LNCaP clone FGC (cell line): ENCODE measurements at regions not wholly inside any gene's neighbourhood (a gene's known extent, or its start where the extent isn't known, plus 50 kb on each side); places are given as distances from the start of the nearest gene placed in this dataset.

Source experiments
- DNase-seq: peaks from one replicate; pipeline ENCODE4 v3.0.0-alpha.2; 2011; ENCODE audit warnings: low read depth
- H3K4me3 ChIP-seq: 2 replicates; pipeline ENCODE4 v1.5.1; 2011; ENCODE audit warnings: mild to moderate bottlenecking, low read depth, low read length, control low read depth
- CTCF ChIP-seq: IDR thresholded peaks from 2 replicates; pipeline ENCODE4 v1.5.1; 2012; ENCODE audit warnings: mild to moderate bottlenecking; ENCODE audit not compliant: control insufficient read depth, insufficient read depth; ENCODE audit errors: extremely low read depth

DNA sequence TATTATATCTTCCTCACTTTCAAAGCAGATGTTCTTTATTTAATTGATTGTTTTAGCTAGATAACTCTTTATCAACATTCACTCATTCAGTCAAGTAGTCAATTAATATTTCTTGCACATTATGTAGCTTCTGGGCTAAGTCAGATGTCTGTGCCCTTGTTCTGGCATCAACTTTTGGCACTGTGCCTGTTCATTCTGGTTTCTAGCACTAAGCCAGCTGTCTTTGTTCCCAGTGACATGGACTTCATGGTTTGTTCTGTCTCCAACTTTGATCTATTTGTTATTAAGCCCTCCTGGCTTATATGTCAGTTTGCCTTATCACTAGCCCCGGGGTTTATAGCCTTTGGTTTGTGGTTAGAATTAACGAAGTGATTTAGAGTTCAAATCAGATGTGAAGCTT is 247.9 kb upstream of the SYT4 start:
- TF ChIP-seq CTCF = no peak
- DNase-seq = peak; percentile 46

GRCh38 chr18:43526426-43527145 is 249.3 kb upstream of the SYT4 start:
- H3K4me3 ChIP-seq = no peak overlapping the region
- no peak for TF ChIP-seq CTCF
- no peak for DNase-seq

More for the DNA sequence above, 247.9 kb upstream of the SYT4 start:
- no peak overlapping the region for H3K4me3 ChIP-seq

DNA sequence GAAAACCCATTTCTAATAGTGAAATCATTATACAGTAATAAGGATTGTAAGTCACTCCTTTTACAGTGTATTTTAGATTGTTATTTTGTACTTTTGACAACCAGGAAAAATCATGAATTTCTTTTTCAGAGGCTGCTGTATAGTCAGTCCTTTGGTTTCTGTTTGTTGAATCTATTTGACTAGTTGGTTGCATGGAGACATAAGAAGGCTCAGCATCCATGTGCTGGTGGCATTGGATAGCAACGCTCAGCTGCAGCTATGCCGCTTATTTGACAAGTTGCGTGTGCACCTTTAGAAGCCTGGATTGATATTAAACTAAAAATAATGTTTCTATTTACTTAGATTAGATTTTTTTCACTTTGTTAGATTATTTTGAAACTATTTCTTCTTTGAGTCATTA is 254.1 kb upstream of the SYT4 start:
- DNase-seq = no peak
- no peak for TF ChIP-seq CTCF
- no peak overlapping the region for H3K4me3 ChIP-seq

DNA sequence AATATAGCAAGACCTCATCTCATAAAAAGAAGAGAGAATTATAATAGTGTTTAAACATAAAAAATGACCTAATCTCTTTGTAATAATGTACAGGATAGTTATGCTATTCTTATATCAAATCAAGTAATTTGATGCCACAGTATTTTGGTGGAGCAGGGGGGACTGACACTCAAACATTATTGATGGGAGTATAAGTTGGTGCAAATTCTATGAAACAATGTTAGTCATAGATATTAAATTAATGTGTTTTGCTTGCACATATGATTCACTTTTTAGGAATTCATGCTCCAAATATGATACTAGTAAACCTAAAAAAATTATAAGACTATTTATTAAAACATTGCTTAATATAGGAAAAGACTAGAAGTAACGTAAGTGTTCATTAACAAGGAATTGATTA is 256.1 kb upstream of the SYT4 start:
- TF ChIP-seq CTCF = no peak
- DNase-seq = no peak
- H3K4me3 ChIP-seq = no peak overlapping the region

- DNase-seq = no peak
- TF ChIP-seq CTCF = no peak
- H3K4me3 ChIP-seq = no peak overlapping the region
Observed at GRCh38 chr18:43534511-43534910, 257.2 kb upstream of the SYT4 start.

DNA sequence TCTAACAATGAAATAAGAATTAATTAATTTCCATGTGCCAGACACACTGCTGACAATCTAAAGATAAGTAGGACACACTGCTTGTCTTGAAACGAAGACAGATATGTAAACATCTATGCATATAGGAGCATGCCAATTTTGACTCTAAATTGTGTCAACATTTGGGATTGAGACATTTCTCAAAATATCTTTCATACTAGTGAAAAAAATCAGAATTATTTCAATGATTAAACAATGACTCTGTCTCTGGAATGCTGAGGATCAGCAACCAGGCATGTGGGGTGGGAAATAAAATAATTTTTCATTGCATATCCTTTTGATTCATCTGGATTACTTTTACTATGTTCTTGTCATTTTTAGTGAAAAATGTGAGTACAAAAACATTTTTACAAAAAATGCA is 262.6 kb upstream of the SYT4 start:
- no peak overlapping the region for H3K4me3 ChIP-seq
- TF ChIP-seq CTCF = no peak
- DNase-seq = no peak

- TF ChIP-seq CTCF = no peak
- H3K4me3 ChIP-seq = no peak overlapping the region
- no peak for DNase-seq
Observed at GRCh38 chr18:43542016-43542415, 264.7 kb upstream of the SYT4 start.
